ENCODE measurements at regions not wholly inside any gene's neighbourhood (a gene's known extent, or its start where the extent isn't known, plus 50 kb on each side); places are given as distances from the start of the nearest gene placed in this dataset.

GRCh38 chr16:17748044-17748719 lies 277.4 kb upstream of the XYLT1 start:
- peak; percentile 34; the same call in 1 of the 2 replicates for TF ChIP-seq ZNF423 (CRISPR knock-in tag; IDR thresholded peaks at IDR 0.05)
- TF ChIP-seq SOX15 (CRISPR knock-in tag; IDR thresholded peaks at IDR 0.05), result no peak

Data from WTC11 (cell line).